ENCODE measurements at regions not wholly inside any gene's neighbourhood (a gene's known extent, or its start where the extent isn't known, plus 50 kb on each side); places are given as distances from the start of the nearest gene placed in this dataset.

GRCh38 chr3:166285001-166285400 is 447.8 kb upstream of the BCHE start:
- H3F3A ChIP-seq (ENCODE audit: insufficient read depth, low read length, poor library complexity, severe bottlenecking), result peaks cover 2% of the 10 kb centered on the region
- H2AFZ ChIP-seq (ENCODE audit: low read depth, low read length), result no peak overlapping the region
- H4K20me1 ChIP-seq (ENCODE audit: insufficient read depth), result no peaks in the 10 kb centered on the region
- H3K27ac ChIP-seq (ENCODE audit: low read length), result no peak overlapping the region
- no peak overlapping the region for H3K4me3 ChIP-seq (ENCODE audit: low read length)
- H3K9ac ChIP-seq (ENCODE audit: low read length), result no peak overlapping the region
- H3K79me2 ChIP-seq (replicated peaks; ENCODE audit: insufficient read depth, low read length), result no peaks in the 10 kb centered on the region
- H3K27me3 ChIP-seq (ENCODE audit: insufficient read depth, low read depth, low read length), result no peaks in the 10 kb centered on the region
- no peaks in the 10 kb centered on the region for H3K9me2 ChIP-seq (ENCODE audit: insufficient read depth, low read length)
- no peaks in the 10 kb centered on the region for H3K36me3 ChIP-seq (ENCODE audit: insufficient read depth, low read length)
- H3K9me3 ChIP-seq (ENCODE audit: low read length), result no peaks in the 10 kb centered on the region
- no peak for TF ChIP-seq TAF1 (IDR thresholded peaks at IDR 0.05; ENCODE audit: low read depth)
- no peak for TF ChIP-seq CTCF (IDR thresholded peaks at IDR 0.05; ENCODE audit: poor library complexity, severe bottlenecking)
- TF ChIP-seq EP300 (conservative IDR thresholded peaks at IDR 0.05; ENCODE audit: poor library complexity, severe bottlenecking), result no peak
- TF ChIP-seq SMC3 (conservative IDR thresholded peaks at IDR 0.05; ENCODE audit: poor library complexity), result no peak
- TF ChIP-seq POLR2AphosphoS5 (IDR thresholded peaks at IDR 0.05), result no peak
- TF ChIP-seq EZH2 (IDR thresholded peaks at IDR 0.05; ENCODE audit: borderline replicate concordance, insufficient read depth, low read length, poor library complexity, severe bottlenecking), result no peak
- TF ChIP-seq, protein P1, sequence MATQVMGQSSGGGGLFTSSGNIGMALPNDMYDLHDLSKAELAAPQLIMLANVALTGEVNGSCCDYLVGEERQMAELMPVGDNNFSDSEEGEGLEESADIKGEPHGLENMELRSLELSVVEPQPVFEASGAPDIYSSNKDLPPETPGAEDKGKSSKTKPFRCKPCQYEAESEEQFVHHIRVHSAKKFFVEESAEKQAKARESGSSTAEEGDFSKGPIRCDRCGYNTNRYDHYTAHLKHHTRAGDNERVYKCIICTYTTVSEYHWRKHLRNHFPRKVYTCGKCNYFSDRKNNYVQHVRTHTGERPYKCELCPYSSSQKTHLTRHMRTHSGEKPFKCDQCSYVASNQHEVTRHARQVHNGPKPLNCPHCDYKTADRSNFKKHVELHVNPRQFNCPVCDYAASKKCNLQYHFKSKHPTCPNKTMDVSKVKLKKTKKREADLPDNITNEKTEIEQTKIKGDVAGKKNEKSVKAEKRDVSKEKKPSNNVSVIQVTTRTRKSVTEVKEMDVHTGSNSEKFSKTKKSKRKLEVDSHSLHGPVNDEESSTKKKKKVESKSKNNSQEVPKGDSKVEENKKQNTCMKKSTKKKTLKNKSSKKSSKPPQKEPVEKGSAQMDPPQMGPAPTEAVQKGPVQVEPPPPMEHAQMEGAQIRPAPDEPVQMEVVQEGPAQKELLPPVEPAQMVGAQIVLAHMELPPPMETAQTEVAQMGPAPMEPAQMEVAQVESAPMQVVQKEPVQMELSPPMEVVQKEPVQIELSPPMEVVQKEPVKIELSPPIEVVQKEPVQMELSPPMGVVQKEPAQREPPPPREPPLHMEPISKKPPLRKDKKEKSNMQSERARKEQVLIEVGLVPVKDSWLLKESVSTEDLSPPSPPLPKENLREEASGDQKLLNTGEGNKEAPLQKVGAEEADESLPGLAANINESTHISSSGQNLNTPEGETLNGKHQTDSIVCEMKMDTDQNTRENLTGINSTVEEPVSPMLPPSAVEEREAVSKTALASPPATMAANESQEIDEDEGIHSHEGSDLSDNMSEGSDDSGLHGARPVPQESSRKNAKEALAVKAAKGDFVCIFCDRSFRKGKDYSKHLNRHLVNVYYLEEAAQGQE (IDR thresholded peaks at IDR 0.05; ENCODE audit: borderline replicate concordance), result no peak
- no peak for TF ChIP-seq MXI1 (conservative IDR thresholded peaks at IDR 0.05; ENCODE audit: poor library complexity, severe bottlenecking)
- TF ChIP-seq RAD21 (conservative IDR thresholded peaks at IDR 0.05), result no peak
- no peak overlapping the region for H3K4me2 ChIP-seq (ENCODE audit: low read length)

- Histone ChIP-seq H3K9ac (ENCODE audit: low read length) (no peak overlapping the region), H4K20me1 (ENCODE audit: insufficient read depth) (no peaks in the 10 kb centered on the region), H3K27me3 (ENCODE audit: insufficient read depth, low read depth, low read length) (no peaks in the 10 kb centered on the region), H3K36me3 (ENCODE audit: insufficient read depth, low read length) (no peaks in the 10 kb centered on the region), H3K9me3 (ENCODE audit: low read length) (no peaks in the 10 kb centered on the region), H3K9me2 (ENCODE audit: insufficient read depth, low read length) (no peaks in the 10 kb centered on the region), H2AFZ (ENCODE audit: low read depth, low read length) (no peak overlapping the region), H3F3A (ENCODE audit: insufficient read depth, low read length, poor library complexity, severe bottlenecking) (peaks cover 2% of the 10 kb centered on the region), H3K27ac (ENCODE audit: low read length) (no peak overlapping the region), H3K79me2 (replicated peaks; ENCODE audit: insufficient read depth, low read length) (no peaks in the 10 kb centered on the region), H3K4me2 (ENCODE audit: low read length) (no peak overlapping the region), H3K4me3 (ENCODE audit: low read length) (no peak overlapping the region)
- TF ChIP-seq RAD21 (conservative IDR thresholded peaks at IDR 0.05) (no peak), TAF1 (IDR thresholded peaks at IDR 0.05; ENCODE audit: low read depth) (no peak), EP300 (conservative IDR thresholded peaks at IDR 0.05; ENCODE audit: poor library complexity, severe bottlenecking) (no peak), MXI1 (conservative IDR thresholded peaks at IDR 0.05; ENCODE audit: poor library complexity, severe bottlenecking) (no peak), CTCF (IDR thresholded peaks at IDR 0.05; ENCODE audit: poor library complexity, severe bottlenecking) (no peak), SMC3 (conservative IDR thresholded peaks at IDR 0.05; ENCODE audit: poor library complexity) (no peak)
- TF ChIP-seq, protein P1 (IDR thresholded peaks at IDR 0.05; ENCODE audit: borderline replicate concordance), result no peak
Measured at GRCh38 chr3:166283840-166284239, 446.6 kb upstream of the BCHE start.

All from neural cell (in vitro differentiated cells).